ENCODE measurements at regions not wholly inside any gene's neighbourhood (a gene's known extent, or its start where the extent isn't known, plus 50 kb on each side); places are given as distances from the start of the nearest gene placed in this dataset.

- H3K27me3 ChIP-seq: no peaks in the 10 kb centered on the region
- no peaks in the 10 kb centered on the region for H3K36me3 ChIP-seq
- H3K4me3 ChIP-seq: no peak overlapping the region
- TF ChIP-seq, protein P1, sequence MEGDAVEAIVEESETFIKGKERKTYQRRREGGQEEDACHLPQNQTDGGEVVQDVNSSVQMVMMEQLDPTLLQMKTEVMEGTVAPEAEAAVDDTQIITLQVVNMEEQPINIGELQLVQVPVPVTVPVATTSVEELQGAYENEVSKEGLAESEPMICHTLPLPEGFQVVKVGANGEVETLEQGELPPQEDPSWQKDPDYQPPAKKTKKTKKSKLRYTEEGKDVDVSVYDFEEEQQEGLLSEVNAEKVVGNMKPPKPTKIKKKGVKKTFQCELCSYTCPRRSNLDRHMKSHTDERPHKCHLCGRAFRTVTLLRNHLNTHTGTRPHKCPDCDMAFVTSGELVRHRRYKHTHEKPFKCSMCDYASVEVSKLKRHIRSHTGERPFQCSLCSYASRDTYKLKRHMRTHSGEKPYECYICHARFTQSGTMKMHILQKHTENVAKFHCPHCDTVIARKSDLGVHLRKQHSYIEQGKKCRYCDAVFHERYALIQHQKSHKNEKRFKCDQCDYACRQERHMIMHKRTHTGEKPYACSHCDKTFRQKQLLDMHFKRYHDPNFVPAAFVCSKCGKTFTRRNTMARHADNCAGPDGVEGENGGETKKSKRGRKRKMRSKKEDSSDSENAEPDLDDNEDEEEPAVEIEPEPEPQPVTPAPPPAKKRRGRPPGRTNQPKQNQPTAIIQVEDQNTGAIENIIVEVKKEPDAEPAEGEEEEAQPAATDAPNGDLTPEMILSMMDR (IDR thresholded peaks at IDR 0.05): no peak
- no peak for TF ChIP-seq POLR2A (IDR thresholded peaks at IDR 0.05)
- no peaks in the 10 kb centered on the region for H3K9me3 ChIP-seq
- WGBS (ENCODE audit: insufficient coverage, low coverage, low lambda C conversion rate, missing lambda C conversion rate): 17% methylated on average over 1 of the region's 2 CpGs
- ATAC-seq (peak in 2 of 4 donors; percentile 20 to 69), DNase-seq (no peak)
- no peak overlapping the region for H3K27ac ChIP-seq
- H3K4me1 ChIP-seq: no peaks in the 10 kb centered on the region
- intact Hi-C loops (cut with DNase I): no loop called here
Measured at GRCh38 chr19:28968721-28969120, 244.2 kb downstream of the UQCRFS1 start.

DNA sequence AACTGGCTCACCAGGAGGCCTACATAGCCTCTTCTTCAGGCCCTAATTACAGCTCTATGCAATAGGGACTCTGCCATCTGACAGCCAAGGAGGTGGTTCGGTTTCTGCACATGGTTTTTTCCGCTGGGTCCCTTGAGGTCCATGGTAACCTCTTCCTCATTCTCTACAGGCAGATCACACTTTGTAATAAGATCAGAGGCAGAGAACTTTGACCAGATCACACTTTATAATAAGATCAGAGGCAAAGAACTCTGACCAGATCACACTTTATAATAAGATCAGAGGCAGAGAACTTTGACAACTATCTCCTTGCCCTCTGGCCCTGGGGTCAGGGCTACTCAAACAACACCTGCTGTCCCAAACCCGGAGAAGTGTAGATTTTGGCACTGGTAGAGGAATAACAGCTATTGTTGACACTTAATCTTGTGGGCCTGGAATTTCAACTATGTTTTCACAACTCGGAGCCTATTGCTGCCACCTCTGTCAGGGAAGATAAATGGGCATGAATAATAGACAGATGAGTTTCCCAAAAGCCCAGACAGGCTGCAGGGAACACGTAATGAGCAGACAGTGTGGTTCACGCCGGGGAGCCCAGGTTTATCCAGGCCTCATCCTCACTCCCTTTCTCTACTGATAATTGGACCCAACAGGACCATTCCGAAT lies 246.1 kb downstream of the UQCRFS1 start:
- H3K36me3 ChIP-seq: no peaks in the 10 kb centered on the region
- H3K4me3 ChIP-seq: no peak overlapping the region
- TF ChIP-seq POLR2A (IDR thresholded peaks at IDR 0.05): no peak
- ATAC-seq (peak in 1 of 4 donors; percentile 65), DNase-seq (no peak)
- no peak overlapping the region for H3K27ac ChIP-seq
- no peaks in the 10 kb centered on the region for H3K27me3 ChIP-seq
- 57% methylated on average over 8 of the region's 8 CpGs for WGBS (ENCODE audit: insufficient coverage, low coverage, low lambda C conversion rate, missing lambda C conversion rate)
- intact Hi-C loops (cut with DNase I): no loop called here
- H3K4me1 ChIP-seq: no peaks in the 10 kb centered on the region
- H3K9me3 ChIP-seq: no peaks in the 10 kb centered on the region

GRCh38 chr19:28964500-28964899 lies 248.5 kb downstream of the UQCRFS1 start:
- H3K27me3 ChIP-seq: no peaks in the 10 kb centered on the region
- TF ChIP-seq, protein P1 (IDR thresholded peaks at IDR 0.05): no peak
- TF ChIP-seq POLR2A (IDR thresholded peaks at IDR 0.05): no peak
- no peaks in the 10 kb centered on the region for H3K4me1 ChIP-seq
- no peaks in the 10 kb centered on the region for H3K36me3 ChIP-seq
- 69% methylated on average over 2 of the region's 2 CpGs for WGBS (ENCODE audit: insufficient coverage, low coverage, low lambda C conversion rate, missing lambda C conversion rate)
- no peak for ATAC-seq
- no peak overlapping the region for H3K4me3 ChIP-seq
- H3K9me3 ChIP-seq: no peaks in the 10 kb centered on the region
- DNase-seq: no peak
- intact Hi-C loops (cut with DNase I): no loop called here
- H3K27ac ChIP-seq: no peak overlapping the region

GRCh38 chr19:28963486-28964250 lies 249.3 kb downstream of the UQCRFS1 start:
- no peak overlapping the region for H3K4me3 ChIP-seq
- ATAC-seq (no peak), DNase-seq (no peak)
- no peak overlapping the region for H3K27ac ChIP-seq
- WGBS (ENCODE audit: insufficient coverage, low coverage, low lambda C conversion rate, missing lambda C conversion rate): 60% methylated on average over 7 of the region's 7 CpGs
- no peak for TF ChIP-seq POLR2A (IDR thresholded peaks at IDR 0.05)
- TF ChIP-seq, protein P1 (IDR thresholded peaks at IDR 0.05): no peak
- H3K36me3 ChIP-seq: no peaks in the 10 kb centered on the region
- no peaks in the 10 kb centered on the region for H3K27me3 ChIP-seq
- intact Hi-C loops (cut with DNase I): no loop called here
- no peaks in the 10 kb centered on the region for H3K9me3 ChIP-seq
- H3K4me1 ChIP-seq: no peaks in the 10 kb centered on the region

DNA sequence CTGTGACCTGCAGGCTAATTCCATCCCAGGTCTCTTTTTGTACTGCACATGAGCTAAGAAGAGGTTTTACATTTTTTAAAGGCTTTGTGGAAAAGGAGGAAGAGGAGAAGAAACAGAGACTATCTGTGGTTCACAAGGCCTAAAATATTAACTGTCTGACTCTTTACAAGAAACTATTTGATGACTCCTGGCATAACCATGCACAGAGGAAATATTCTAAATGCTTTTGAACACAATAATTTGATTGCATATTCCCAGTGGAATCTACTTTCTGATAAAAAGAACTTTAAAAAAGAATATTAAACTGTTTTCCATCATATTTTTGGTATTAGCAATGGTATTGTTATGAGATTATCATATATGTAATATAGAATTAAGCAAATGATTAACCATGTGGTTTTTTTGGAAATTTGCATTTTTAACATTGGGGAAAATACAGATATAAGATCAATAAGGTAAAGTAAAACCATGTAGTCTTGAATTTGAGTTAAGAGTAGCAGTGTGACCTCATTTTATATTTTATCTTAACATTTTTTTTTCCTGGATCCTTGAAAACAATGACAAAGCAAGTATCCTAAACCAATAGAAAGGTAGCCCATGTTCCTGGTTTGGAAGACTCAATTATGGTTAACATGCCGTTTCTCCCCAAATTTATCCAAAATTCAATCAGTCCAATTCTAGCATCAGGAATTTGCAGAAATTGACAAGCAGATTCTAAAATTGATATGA lies 251.0 kb downstream of the UQCRFS1 start:
- no peaks in the 10 kb centered on the region for H3K27me3 ChIP-seq
- H3K27ac ChIP-seq: no peak overlapping the region
- H3K4me3 ChIP-seq: no peak overlapping the region
- no peak for ATAC-seq
- TF ChIP-seq, protein P1 (IDR thresholded peaks at IDR 0.05): no peak
- TF ChIP-seq POLR2A (IDR thresholded peaks at IDR 0.05): no peak
- no peak for DNase-seq
- WGBS (ENCODE audit: insufficient coverage, low coverage, low lambda C conversion rate, missing lambda C conversion rate): 70% methylated on average over 1 of the region's 1 CpG
- no peaks in the 10 kb centered on the region for H3K9me3 ChIP-seq
- intact Hi-C loops (cut with DNase I): no loop called here
- H3K36me3 ChIP-seq: no peaks in the 10 kb centered on the region
- H3K4me1 ChIP-seq: no peaks in the 10 kb centered on the region
